ENCODE measurements at regions not wholly inside any gene's neighbourhood (a gene's known extent, or its start where the extent isn't known, plus 50 kb on each side); places are given as distances from the start of the nearest gene placed in this dataset.

GRCh38 chr15:49706805-49707204 is 86.0 kb downstream of the DTWD1 start:
- no peaks in the 10 kb centered on the region for H3K27me3 ChIP-seq (ENCODE audit: control insufficient read depth, insufficient read depth, low read length)
- no peak overlapping the region for H3K4me3 ChIP-seq (ENCODE audit: low read depth, low read length)
- no peaks in the 10 kb centered on the region for H3K36me3 ChIP-seq (ENCODE audit: control insufficient read depth, insufficient read depth, low read length)
- DNase-seq (ENCODE audit: low read depth), result no peak
- FAIRE-seq, result no peak
- TF ChIP-seq CTCF (IDR thresholded peaks at IDR 0.05; ENCODE audit: insufficient read depth, low read length, severe bottlenecking), result no peak

GRCh38 chr15:49707598-49707997 is 86.8 kb downstream of the DTWD1 start:
- TF ChIP-seq CTCF (IDR thresholded peaks at IDR 0.05; ENCODE audit: insufficient read depth, low read length, severe bottlenecking), result no peak
- FAIRE-seq, result no peak

GRCh38 chr15:49709646-49710214 is 88.9 kb downstream of the DTWD1 start:
- Histone ChIP-seq H3K4me3 (ENCODE audit: low read depth, low read length) (no peak overlapping the region), H3K27me3 (ENCODE audit: control insufficient read depth, insufficient read depth, low read length) (no peaks in the 10 kb centered on the region), H3K36me3 (ENCODE audit: control insufficient read depth, insufficient read depth, low read length) (no peaks in the 10 kb centered on the region)
- no peak for TF ChIP-seq CTCF (IDR thresholded peaks at IDR 0.05; ENCODE audit: insufficient read depth, low read length, severe bottlenecking)
- FAIRE-seq (no peak), DNase-seq (ENCODE audit: low read depth) (no peak)

More at GRCh38 chr15:49707598-49707997, 86.8 kb downstream of the DTWD1 start:
- H3K27me3 ChIP-seq (ENCODE audit: control insufficient read depth, insufficient read depth, low read length), result no peaks in the 10 kb centered on the region
- H3K36me3 ChIP-seq (ENCODE audit: control insufficient read depth, insufficient read depth, low read length), result no peaks in the 10 kb centered on the region
- H3K4me3 ChIP-seq (ENCODE audit: low read depth, low read length), result no peak overlapping the region
- no peak for DNase-seq (ENCODE audit: low read depth)

GRCh38 chr15:49712162-49712561 is 91.3 kb downstream of the DTWD1 start:
- no peak overlapping the region for H3K4me3 ChIP-seq (ENCODE audit: low read depth, low read length)
- H3K36me3 ChIP-seq (ENCODE audit: control insufficient read depth, insufficient read depth, low read length), result no peaks in the 10 kb centered on the region
- H3K27me3 ChIP-seq (ENCODE audit: control insufficient read depth, insufficient read depth, low read length), result no peaks in the 10 kb centered on the region
- no peak for DNase-seq (ENCODE audit: low read depth)
- FAIRE-seq, result no peak
- TF ChIP-seq CTCF (IDR thresholded peaks at IDR 0.05; ENCODE audit: insufficient read depth, low read length, severe bottlenecking), result no peak

GRCh38 chr15:49712846-49713450 is 92.1 kb downstream of the DTWD1 start:
- no peaks in the 10 kb centered on the region for H3K36me3 ChIP-seq (ENCODE audit: control insufficient read depth, insufficient read depth, low read length)
- H3K27me3 ChIP-seq (ENCODE audit: control insufficient read depth, insufficient read depth, low read length), result no peaks in the 10 kb centered on the region
- no peak for TF ChIP-seq CTCF (IDR thresholded peaks at IDR 0.05; ENCODE audit: insufficient read depth, low read length, severe bottlenecking)
- DNase-seq (ENCODE audit: low read depth) (no peak), FAIRE-seq (no peak)
- no peak overlapping the region for H3K4me3 ChIP-seq (ENCODE audit: low read depth, low read length)

GRCh38 chr15:49715211-49715610 is 94.4 kb downstream of the DTWD1 start:
- FAIRE-seq, result no peak
- no peaks in the 10 kb centered on the region for H3K27me3 ChIP-seq (ENCODE audit: control insufficient read depth, insufficient read depth, low read length)
- TF ChIP-seq CTCF (IDR thresholded peaks at IDR 0.05; ENCODE audit: insufficient read depth, low read length, severe bottlenecking), result no peak

More at GRCh38 chr15:49715211-49715610, 94.4 kb downstream of the DTWD1 start:
- no peaks in the 10 kb centered on the region for H3K36me3 ChIP-seq (ENCODE audit: control insufficient read depth, insufficient read depth, low read length)
- no peak overlapping the region for H3K4me3 ChIP-seq (ENCODE audit: low read depth, low read length)
- no peak for DNase-seq (ENCODE audit: low read depth)
